ENCODE measurements at regions not wholly inside any gene's neighbourhood (a gene's known extent, or its start where the extent isn't known, plus 50 kb on each side); places are given as distances from the start of the nearest gene placed in this dataset.

DNA sequence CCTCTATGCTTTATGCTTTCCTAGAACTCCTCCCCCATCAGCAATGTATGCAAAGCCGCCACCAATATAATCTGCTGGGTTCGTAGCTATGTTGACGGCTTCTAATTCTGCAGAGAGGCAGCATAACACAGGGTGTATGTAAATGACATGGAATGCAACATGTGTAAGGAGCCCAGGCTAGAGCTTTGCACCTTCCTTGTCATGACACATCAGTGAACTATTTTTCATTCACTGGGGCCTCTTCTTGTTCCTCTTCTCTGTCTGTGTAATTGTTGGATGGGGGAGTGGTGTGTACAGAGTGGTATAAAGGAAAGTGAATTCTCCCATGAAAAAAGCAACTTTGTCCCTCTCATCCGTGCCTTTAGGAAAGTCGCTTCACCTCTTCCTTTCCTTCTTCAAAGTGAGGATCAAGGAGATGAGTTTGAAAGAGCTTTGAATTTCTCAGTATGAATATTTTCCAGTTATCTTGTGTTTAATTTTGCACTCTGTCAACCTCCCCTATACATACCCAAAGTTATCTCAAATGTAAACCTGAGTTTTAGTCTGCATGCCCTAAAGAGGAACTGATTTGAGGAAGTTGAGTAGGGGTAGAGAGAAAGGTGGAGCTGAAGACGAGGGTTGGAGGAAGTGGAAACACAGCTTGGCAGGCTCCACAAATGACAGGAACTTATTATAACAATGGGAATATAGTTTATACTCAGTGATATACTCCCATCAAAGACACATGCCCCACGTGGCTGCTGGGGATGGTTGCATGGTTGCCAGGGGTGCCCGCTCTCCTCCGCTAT, 74.9 kb upstream of the ARL4C start:
- no peak for TF ChIP-seq CTCF (IDR thresholded peaks at IDR 0.05)
- H3K27ac ChIP-seq (ENCODE audit: low read length), result no peak overlapping the region
- H3K27me3 Mint-ChIP-seq (ENCODE audit: low read depth in 2 of 2), result peaks cover 16 to 58% of the 10 kb centered on the region in 2 donors
- H3K9me3 ChIP-seq (ENCODE audit: control insufficient read depth, insufficient read depth, low read length), result no peaks in the 10 kb centered on the region
- H3K9me3 Mint-ChIP-seq, result no peaks in the 10 kb centered on the region
- no peaks in the 10 kb centered on the region for H3K27me3 ChIP-seq (ENCODE audit: control insufficient read depth, insufficient read depth, low read length)
- H3K36me3 ChIP-seq (ENCODE audit: control insufficient read depth, insufficient read depth, low read length), result no peaks in the 10 kb centered on the region
- H3K36me3 Mint-ChIP-seq, result no peaks in the 10 kb centered on the region
- WGBS (ENCODE audit: insufficient coverage), result 43% methylated on average over 7 of the region's 9 CpGs
- no peaks in the 10 kb centered on the region for H3K4me1 Mint-ChIP-seq
- no peak overlapping the region for H3K4me3 Mint-ChIP-seq
- intact Hi-C loops (cut with micrococcal nuclease), result no loop called here
- DNase-seq (no peak), ATAC-seq (no peak)
- H3K27ac Mint-ChIP-seq, result no peak overlapping the region
- H3K4me1 ChIP-seq (ENCODE audit: control insufficient read depth, insufficient read depth, low read length), result peaks cover 19% of the 10 kb centered on the region
- no peak overlapping the region for H3K4me3 ChIP-seq (ENCODE audit: low read length)

- Mint-ChIP-seq H3K27ac (no peak overlapping the region), H3K27me3 (ENCODE audit: low read depth in 2 of 2) (peaks cover 16 to 58% of the 10 kb centered on the region in 2 donors), H3K4me3 (no peak overlapping the region), H3K9me3 (no peaks in the 10 kb centered on the region), H3K36me3 (no peaks in the 10 kb centered on the region), H3K4me1 (no peaks in the 10 kb centered on the region)
- Histone ChIP-seq H3K27me3 (ENCODE audit: control insufficient read depth, insufficient read depth, low read length) (no peaks in the 10 kb centered on the region), H3K27ac (ENCODE audit: low read length) (peak overlapping the region; percentile 36), H3K9me3 (ENCODE audit: control insufficient read depth, insufficient read depth, low read length) (no peaks in the 10 kb centered on the region), H3K4me1 (ENCODE audit: control insufficient read depth, insufficient read depth, low read length) (peaks cover 19% of the 10 kb centered on the region), H3K36me3 (ENCODE audit: control insufficient read depth, insufficient read depth, low read length) (no peaks in the 10 kb centered on the region), H3K4me3 (ENCODE audit: low read length) (no peak overlapping the region)
- DNase-seq (no peak), ATAC-seq (no peak)
- 80% methylated on average over 6 of the region's 7 CpGs for WGBS (ENCODE audit: insufficient coverage)
- TF ChIP-seq CTCF (IDR thresholded peaks at IDR 0.05), result no peak
- intact Hi-C loops (cut with micrococcal nuclease), result no loop called here
Measured at GRCh38 chr2:234570476-234570875, 73.6 kb upstream of the ARL4C start.

GRCh38 chr2:234569776-234570430, 73.0 kb upstream of the ARL4C start:
- no peak overlapping the region for H3K4me3 ChIP-seq (ENCODE audit: low read length)
- H3K9me3 ChIP-seq (ENCODE audit: control insufficient read depth, insufficient read depth, low read length), result no peaks in the 10 kb centered on the region
- no peak for TF ChIP-seq CTCF (IDR thresholded peaks at IDR 0.05)
- no peaks in the 10 kb centered on the region for H3K9me3 Mint-ChIP-seq
- H3K36me3 ChIP-seq (ENCODE audit: control insufficient read depth, insufficient read depth, low read length), result no peaks in the 10 kb centered on the region
- peaks cover 19% of the 10 kb centered on the region for H3K4me1 ChIP-seq (ENCODE audit: control insufficient read depth, insufficient read depth, low read length)
- WGBS (ENCODE audit: insufficient coverage), result 57% methylated on average over 3 of the region's 3 CpGs
- DNase-seq (no peak), ATAC-seq (no peak)
- no peaks in the 10 kb centered on the region for H3K4me1 Mint-ChIP-seq
- no peaks in the 10 kb centered on the region for H3K27me3 ChIP-seq (ENCODE audit: control insufficient read depth, insufficient read depth, low read length)
- H3K27ac Mint-ChIP-seq, result no peak overlapping the region
- peak overlapping the region; percentile 36 for H3K27ac ChIP-seq (ENCODE audit: low read length)
- intact Hi-C loops (cut with micrococcal nuclease), result no loop called here
- peaks cover 16 to 58% of the 10 kb centered on the region in 2 donors for H3K27me3 Mint-ChIP-seq (ENCODE audit: low read depth in 2 of 2)
- H3K36me3 Mint-ChIP-seq, result no peaks in the 10 kb centered on the region
- H3K4me3 Mint-ChIP-seq, result no peak overlapping the region

Measured in natural killer cell (primary cell).